Embryonic facial prominence (tissue), 1 donor: ENCODE measurements at regions not wholly inside any gene's neighbourhood (a gene's known extent, or its start where the extent isn't known, plus 50 kb on each side); places are given as distances from the start of the nearest gene placed in this dataset.

Source experiments
- DNase-seq: peaks from one replicate; pipeline ENCODE4 v3.0.0-alpha.2; 2016; ENCODE audit errors: extremely low spot score

GRCh38 chr16:79867425-79867997 lies 267.0 kb upstream of the MAF start:
- no peak for DNase-seq

- no peak for DNase-seq
These were observed 265.4 kb upstream of the MAF start for GRCh38 chr16:79865918-79866317.

- DNase-seq = no peak
These were observed 264.3 kb upstream of the MAF start for GRCh38 chr16:79864781-79865391.

GRCh38 chr16:79864032-79864780 lies 263.7 kb upstream of the MAF start:
- no peak for DNase-seq

GRCh38 chr16:79863128-79864031 lies 262.8 kb upstream of the MAF start:
- DNase-seq = no peak

- DNase-seq = no peak
These were observed 262.1 kb upstream of the MAF start for GRCh38 chr16:79862601-79863000.

GRCh38 chr16:79856581-79856980 lies 256.0 kb upstream of the MAF start:
- no peak for DNase-seq

- DNase-seq = no peak
These were observed 249.8 kb upstream of the MAF start for GRCh38 chr16:79850348-79850747.

GRCh38 chr16:79849119-79849518 lies 248.6 kb upstream of the MAF start:
- no peak for DNase-seq

GRCh38 chr16:79848719-79849118 lies 248.2 kb upstream of the MAF start:
- DNase-seq = no peak

- DNase-seq = no peak
These were observed 247.0 kb upstream of the MAF start for GRCh38 chr16:79847569-79847968.

GRCh38 chr16:79847101-79847500 lies 246.6 kb upstream of the MAF start:
- DNase-seq = no peak

GRCh38 chr16:79845734-79846135 lies 245.2 kb upstream of the MAF start:
- DNase-seq = no peak

- DNase-seq = no peak
These were observed 244.6 kb upstream of the MAF start for GRCh38 chr16:79845033-79845733.

GRCh38 chr16:79844603-79845002 lies 244.1 kb upstream of the MAF start:
- no peak for DNase-seq

- no peak for DNase-seq
These were observed 243.1 kb upstream of the MAF start for GRCh38 chr16:79843631-79844043.

GRCh38 chr16:79843145-79843544 lies 242.6 kb upstream of the MAF start:
- no peak for DNase-seq

- no peak for DNase-seq
These were observed 241.7 kb upstream of the MAF start for GRCh38 chr16:79842197-79842596.

GRCh38 chr16:79839466-79840341 lies 239.2 kb upstream of the MAF start:
- peak; percentile 35 for DNase-seq

- peak; percentile 27 for DNase-seq
These were observed 238.1 kb upstream of the MAF start for GRCh38 chr16:79838496-79839259.
